Stimulated activated CD4-positive, alpha-beta T cell treated with anti-CD3 and anti-CD28 coated beads, TNF-alpha, amount 100 ng/mL, for 4 hours (primary cell): ENCODE measurements at regions not wholly inside any gene's neighbourhood (a gene's known extent, or its start where the extent isn't known, plus 50 kb on each side); places are given as distances from the start of the nearest gene placed in this dataset.

Experiments
- DNase-seq, 3 experiments: peaks; one replicate each; pipeline ENCODE4 v3.0.0-alpha.2; 2020; ENCODE audit warnings: low read depth in 3 of 3

- no peak for DNase-seq
These were observed 64.6 kb upstream of the KLF9 start for GRCh38 chr9:70478963-70479641.

- no peak for DNase-seq
These were observed 63.5 kb upstream of the KLF9 start for GRCh38 chr9:70477907-70478480.

GRCh38 chr9:70477146-70477745, 62.8 kb upstream of the KLF9 start:
- DNase-seq: no peak

GRCh38 chr9:70475211-70475610, 60.8 kb upstream of the KLF9 start:
- DNase-seq: no peak

GRCh38 chr9:70474413-70474812, 60.0 kb upstream of the KLF9 start:
- no peak for DNase-seq

GRCh38 chr9:70472268-70473249, 58.1 kb upstream of the KLF9 start:
- no peak for DNase-seq

- no peak for DNase-seq
These were observed 55.9 kb upstream of the KLF9 start for GRCh38 chr9:70470050-70471015.

GRCh38 chr9:70468291-70468690, 53.8 kb upstream of the KLF9 start:
- DNase-seq: no peak

- DNase-seq: peak; percentile 1 to 18 (median 10)
These were observed 52.6 kb upstream of the KLF9 start for GRCh38 chr9:70466976-70467561.

- no peak for DNase-seq
These were observed 51.4 kb upstream of the KLF9 start for GRCh38 chr9:70465904-70466303.

- DNase-seq: no peak
These were observed 50.9 kb upstream of the KLF9 start for GRCh38 chr9:70465398-70465797.
